Esophagus muscularis mucosa (tissue), 2 donors: ENCODE measurements at regions not wholly inside any gene's neighbourhood (a gene's known extent, or its start where the extent isn't known, plus 50 kb on each side); places are given as distances from the start of the nearest gene placed in this dataset.

Experiments used
- EP300 ChIP-seq: sonication (generic); formaldehyde crosslinking; IDR thresholded peaks from one replicate; pipeline ENCODE4 v1.6.1; 2017; ENCODE audit warnings: antibody characterized with exemption
- POLR2A ChIP-seq: fragments of 450-650 bp; IDR thresholded peaks from one replicate; pipeline ENCODE4 v1.6.1; 2017; ENCODE audit warnings: antibody characterized with exemption, moderate library complexity, mild to moderate bottlenecking, low read depth

GRCh38 chr22:25447686-25448434 is 116.6 kb upstream of the GRK3 start:
- no peak for TF ChIP-seq POLR2A
- no peak for TF ChIP-seq EP300
